NT2/D1 (cell line): ENCODE measurements at regions not wholly inside any gene's neighbourhood (a gene's known extent, or its start where the extent isn't known, plus 50 kb on each side); places are given as distances from the start of the nearest gene placed in this dataset.

ENCODE experiments used
- YY1 ChIP-seq: IDR thresholded peaks from 2 replicates; pipeline ENCODE4 v1.6.1; 2011; ENCODE audit not compliant: insufficient read length, insufficient read depth
- ZNF274 ChIP-seq: IDR thresholded peaks from 2 replicates; pipeline ENCODE4 v1.6.1; 2011; ENCODE audit warnings: mild to moderate bottlenecking, low read depth, low read length

GRCh38 chr5:103827976-103828375 lies 265.4 kb upstream of the NUDT12 start:
- no peak for TF ChIP-seq YY1
- TF ChIP-seq ZNF274, result no peak
